ENCODE measurements at regions not wholly inside any gene's neighbourhood (a gene's known extent, or its start where the extent isn't known, plus 50 kb on each side); places are given as distances from the start of the nearest gene placed in this dataset.
A peak's percentile ranks its signal among the peaks of the same experiment; 100 is the strongest.
"Not testable (repeated sequence)": the region's sequence is repeated elsewhere in the genome, so short reads cannot be mapped to it uniquely, and the experiment has no call there.

DNA sequence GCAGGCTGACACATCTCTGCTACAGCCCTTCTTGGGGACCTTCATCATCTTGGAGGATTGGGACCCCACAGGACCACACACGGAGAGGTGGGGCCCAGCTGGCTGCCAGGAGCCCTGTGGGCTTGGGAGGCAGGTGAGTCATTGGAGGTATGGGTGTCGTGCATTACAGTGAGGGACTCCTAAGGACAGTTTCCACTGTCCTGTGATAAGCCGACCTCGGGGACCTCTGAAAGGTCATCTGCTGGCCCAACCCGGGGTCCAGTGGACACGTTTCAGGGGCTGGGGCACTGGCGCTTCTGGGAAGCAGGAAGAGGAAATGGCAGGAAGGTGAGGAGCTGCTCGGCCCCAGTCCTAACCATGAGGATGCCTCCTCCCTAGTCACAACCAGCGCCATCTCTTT is 238.0 kb downstream of the BCL11B start:
- TF ChIP-seq, protein P1, sequence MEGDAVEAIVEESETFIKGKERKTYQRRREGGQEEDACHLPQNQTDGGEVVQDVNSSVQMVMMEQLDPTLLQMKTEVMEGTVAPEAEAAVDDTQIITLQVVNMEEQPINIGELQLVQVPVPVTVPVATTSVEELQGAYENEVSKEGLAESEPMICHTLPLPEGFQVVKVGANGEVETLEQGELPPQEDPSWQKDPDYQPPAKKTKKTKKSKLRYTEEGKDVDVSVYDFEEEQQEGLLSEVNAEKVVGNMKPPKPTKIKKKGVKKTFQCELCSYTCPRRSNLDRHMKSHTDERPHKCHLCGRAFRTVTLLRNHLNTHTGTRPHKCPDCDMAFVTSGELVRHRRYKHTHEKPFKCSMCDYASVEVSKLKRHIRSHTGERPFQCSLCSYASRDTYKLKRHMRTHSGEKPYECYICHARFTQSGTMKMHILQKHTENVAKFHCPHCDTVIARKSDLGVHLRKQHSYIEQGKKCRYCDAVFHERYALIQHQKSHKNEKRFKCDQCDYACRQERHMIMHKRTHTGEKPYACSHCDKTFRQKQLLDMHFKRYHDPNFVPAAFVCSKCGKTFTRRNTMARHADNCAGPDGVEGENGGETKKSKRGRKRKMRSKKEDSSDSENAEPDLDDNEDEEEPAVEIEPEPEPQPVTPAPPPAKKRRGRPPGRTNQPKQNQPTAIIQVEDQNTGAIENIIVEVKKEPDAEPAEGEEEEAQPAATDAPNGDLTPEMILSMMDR (conservative IDR thresholded peaks at IDR 0.05; ENCODE audit: control insufficient read depth, insufficient read depth, low read depth, low read length): no peak
- no peak overlapping the region for H3K4me3 ChIP-seq (ENCODE audit: control insufficient read depth, low read depth, low read length)
- no peak for DNase-seq (ENCODE audit: low read depth)

DNA sequence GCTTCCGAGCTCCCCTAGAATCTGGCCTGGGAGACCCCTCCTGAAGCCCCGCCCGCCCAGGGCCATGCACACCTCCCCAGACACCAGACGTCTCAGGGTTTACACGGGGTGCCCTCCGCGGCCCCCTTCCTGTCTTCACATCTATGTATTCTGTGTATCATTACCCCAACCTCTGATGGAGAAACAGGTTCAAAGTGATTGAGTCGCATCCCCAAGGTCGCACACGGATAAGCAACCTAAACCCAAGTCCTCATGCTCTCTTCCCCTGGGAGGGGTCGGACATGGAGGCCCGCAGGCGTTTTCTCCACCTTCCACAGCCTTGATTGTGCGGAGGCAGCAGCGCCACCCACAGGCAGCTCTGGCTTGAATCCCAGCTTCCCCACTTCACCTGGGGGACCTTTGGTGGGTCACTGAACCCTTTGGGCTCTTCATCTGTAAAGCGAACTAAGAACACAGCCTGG is 237.3 kb downstream of the BCL11B start:
- DNase-seq (ENCODE audit: low read depth): no peak
- TF ChIP-seq, protein P1 (conservative IDR thresholded peaks at IDR 0.05; ENCODE audit: control insufficient read depth, insufficient read depth, low read depth, low read length): no peak
- no peak overlapping the region for H3K4me3 ChIP-seq (ENCODE audit: control insufficient read depth, low read depth, low read length)

DNA sequence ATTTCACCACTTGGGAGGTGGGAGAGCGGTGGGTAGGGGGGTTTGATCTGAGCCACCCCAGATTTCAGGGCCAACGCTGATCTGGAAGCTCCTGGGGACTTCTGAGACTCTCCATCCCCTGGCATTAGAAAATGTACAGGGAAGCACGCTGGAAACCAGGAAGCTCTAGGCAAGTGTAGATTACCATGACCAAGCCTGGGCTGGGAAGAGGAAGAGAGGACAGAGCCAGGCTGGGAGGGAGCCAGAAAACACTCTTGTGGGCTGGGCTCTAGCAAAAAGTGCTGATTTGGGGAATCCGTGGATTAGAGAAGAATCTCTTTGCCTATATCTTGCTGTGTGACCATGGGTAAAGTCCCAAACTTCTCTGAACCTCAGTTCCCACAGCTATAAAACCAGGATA is 236.7 kb downstream of the BCL11B start:
- TF ChIP-seq, protein P1 (conservative IDR thresholded peaks at IDR 0.05; ENCODE audit: control insufficient read depth, insufficient read depth, low read depth, low read length): no peak
- peak; percentile 49 for DNase-seq (ENCODE audit: low read depth)
- no peak overlapping the region for H3K4me3 ChIP-seq (ENCODE audit: control insufficient read depth, low read depth, low read length)

DNA sequence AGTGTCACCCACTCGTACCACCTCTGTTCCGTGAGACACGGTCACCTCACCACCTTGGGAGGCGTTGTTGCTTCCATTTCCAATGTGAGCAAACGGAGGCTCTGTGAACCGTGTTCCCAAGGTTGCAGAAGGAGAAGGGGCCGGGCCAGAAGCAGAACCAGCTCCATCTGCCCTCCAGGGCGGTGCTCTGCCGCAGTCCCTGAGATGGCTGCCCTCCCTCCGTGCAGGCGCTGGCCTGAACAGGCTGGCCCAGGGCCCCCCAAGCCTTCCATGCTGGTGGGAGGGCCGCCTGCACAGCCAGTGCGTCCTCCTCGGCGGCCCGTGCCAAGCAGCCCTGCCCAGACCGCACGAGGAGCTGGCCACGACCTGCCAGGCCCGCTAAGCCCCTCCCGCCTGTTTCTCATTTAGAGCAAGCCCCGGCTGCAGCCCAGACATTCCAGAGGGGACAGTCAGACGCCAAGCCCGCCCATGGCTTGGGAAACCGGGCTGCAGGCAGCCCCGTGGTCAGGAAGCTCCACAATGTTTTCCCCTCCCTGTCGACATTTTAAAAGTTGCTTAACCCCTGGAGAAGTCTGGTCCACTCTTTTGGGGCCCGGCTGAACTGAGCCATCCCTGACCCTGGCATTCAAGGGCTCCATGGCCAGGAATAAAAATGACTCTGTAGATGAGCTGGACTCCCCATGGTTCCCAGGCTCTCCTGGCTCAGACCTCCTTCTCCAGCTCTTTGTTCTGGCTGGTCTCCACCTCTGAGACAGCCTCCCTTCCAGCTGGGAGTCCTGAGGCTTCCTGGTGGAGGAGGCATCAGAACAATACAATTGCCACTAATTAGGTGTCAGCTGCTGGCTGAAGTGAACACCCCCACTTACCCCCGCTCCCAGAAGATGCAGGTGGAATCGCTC is 236.0 kb downstream of the BCL11B start:
- peak; percentile 90 for DNase-seq (ENCODE audit: low read depth)
- TF ChIP-seq, protein P1 (conservative IDR thresholded peaks at IDR 0.05; ENCODE audit: control insufficient read depth, insufficient read depth, low read depth, low read length): no peak
- H3K4me3 ChIP-seq (ENCODE audit: control insufficient read depth, low read depth, low read length): no peak overlapping the region

DNA sequence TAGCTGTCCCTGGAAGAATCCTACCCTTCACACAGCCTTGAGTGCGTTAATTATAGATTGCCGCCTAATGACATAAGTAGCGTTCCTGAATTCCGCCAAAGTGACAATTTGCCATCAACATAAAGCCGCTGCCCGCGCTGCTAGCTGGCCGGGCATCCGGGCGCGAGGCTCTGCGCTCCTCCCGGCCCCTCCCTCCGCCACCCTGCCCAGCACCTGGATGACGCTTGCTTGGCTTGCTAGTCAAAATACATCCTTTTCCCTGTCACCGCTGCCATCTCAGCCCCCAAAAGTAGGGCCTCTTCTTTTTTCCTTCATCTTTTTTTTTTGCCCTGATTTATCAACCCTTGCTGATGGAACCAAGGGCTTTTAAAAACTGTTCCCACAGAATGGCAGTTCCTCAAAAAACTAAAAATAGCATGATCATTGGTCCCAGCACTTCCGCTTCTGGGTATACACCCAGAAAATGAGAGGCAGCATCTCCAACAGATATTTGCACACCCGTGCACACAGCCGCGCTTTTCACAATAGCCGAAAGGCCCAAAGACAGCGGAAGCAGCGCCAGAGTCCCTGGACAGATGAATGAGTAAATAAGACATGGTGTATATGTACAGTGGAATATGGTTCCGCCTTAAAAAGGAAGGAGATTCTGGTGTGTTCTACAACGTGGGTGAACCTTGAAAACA is 235.2 kb downstream of the BCL11B start:
- no peak for DNase-seq (ENCODE audit: low read depth)
- H3K4me3 ChIP-seq (ENCODE audit: control insufficient read depth, low read depth, low read length): no peak overlapping the region
- TF ChIP-seq, protein P1 (conservative IDR thresholded peaks at IDR 0.05; ENCODE audit: control insufficient read depth, insufficient read depth, low read depth, low read length): no peak

DNA sequence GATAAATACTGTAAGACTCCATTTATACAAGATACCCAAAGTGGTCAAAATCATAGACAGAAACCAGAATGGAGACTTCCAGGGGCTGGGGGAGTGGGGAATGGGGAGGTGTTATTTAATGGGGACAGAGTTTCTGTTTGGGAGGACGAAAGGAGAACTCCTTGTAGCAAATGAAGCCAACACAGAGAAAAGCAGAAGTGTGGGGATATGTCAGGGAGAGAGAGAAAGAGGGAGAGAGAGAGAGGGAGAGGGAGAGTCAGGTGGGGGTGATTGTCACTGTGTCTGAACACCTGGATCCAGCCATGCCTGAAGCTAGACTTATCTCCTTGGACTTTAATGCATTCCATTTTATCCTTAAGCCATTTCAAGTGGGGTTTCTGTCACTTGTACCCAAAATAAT is 234.7 kb downstream of the BCL11B start:
- DNase-seq (ENCODE audit: low read depth); H3K4me3 ChIP-seq (ENCODE audit: control insufficient read depth, low read depth, low read length): not testable (repeated sequence)

DNA sequence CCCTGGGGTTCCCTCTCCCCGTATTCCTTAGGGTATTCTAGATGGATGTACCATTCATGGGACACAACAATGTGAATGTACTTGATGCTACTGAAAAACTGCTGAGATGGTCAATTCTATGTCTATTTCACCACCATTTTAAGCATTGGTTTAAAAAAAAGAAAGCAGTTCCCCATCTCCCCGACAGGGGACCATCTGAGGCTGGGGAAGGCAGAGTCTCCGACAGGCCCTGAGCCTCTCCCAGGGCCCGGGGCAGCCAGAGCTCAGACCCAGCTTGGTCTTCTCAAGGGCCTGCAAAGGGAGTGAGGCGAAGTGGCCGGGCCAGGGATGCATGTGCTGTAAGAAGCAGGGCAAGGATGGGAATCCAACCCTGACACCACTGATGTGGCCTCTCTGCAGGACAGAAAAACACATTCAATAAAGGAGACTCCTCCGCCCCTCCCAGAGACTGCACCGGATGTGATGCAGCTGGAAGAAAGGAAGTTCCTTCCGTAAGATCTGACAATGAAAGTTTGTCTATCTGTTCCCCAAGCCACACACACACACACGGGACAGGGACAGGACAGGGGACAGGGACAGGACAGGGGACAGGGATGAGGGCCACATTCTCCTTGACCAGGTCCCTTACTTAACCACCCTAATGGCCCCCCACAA is 234.1 kb downstream of the BCL11B start:
- H3K4me3 ChIP-seq (ENCODE audit: control insufficient read depth, low read depth, low read length): no peak overlapping the region
- TF ChIP-seq, protein P1 (conservative IDR thresholded peaks at IDR 0.05; ENCODE audit: control insufficient read depth, insufficient read depth, low read depth, low read length): peak; percentile 8
- DNase-seq (ENCODE audit: low read depth): no peak

Data from fibroblast of mammary gland (primary cell).